Breast epithelium (tissue), 4 donors: ENCODE measurements at regions not wholly inside any gene's neighbourhood (a gene's known extent, or its start where the extent isn't known, plus 50 kb on each side); places are given as distances from the start of the nearest gene placed in this dataset.

Source experiments
- DNase-seq, 2 donors: peaks; one replicate each; pipeline ENCODE4 v3.0.0-alpha.2; 2019; ENCODE audit warnings: low spot score in 2 of 2
- H3K27ac ChIP-seq, 2 donors: fragments of 200-600 bp; sonication (generic) in 1 of 2; one replicate each; pipeline ENCODE4 v1.5.1; 2016 to 2019; ENCODE audit warnings: mild to moderate bottlenecking in 1 of 2
- H3K27me3 ChIP-seq, 2 donors: fragments of 200-600 bp; sonication (generic) in 1 of 2; one replicate each; pipeline versions ENCODE4 v1.5.1 to v1.6.0; 2017 to 2019; ENCODE audit warnings: control low read depth in 1 of 2, mild to moderate bottlenecking in 1 of 2
- H3K36me3 ChIP-seq: fragments of 200-600 bp; one replicate; pipeline ENCODE4 v1.5.1; 2019
- H3K4me1 ChIP-seq, 2 donors: fragments of 200-600 bp; sonication (generic); one replicate each; pipeline ENCODE4 v1.5.1; 2016 to 2019; ENCODE audit warnings: control low read depth in 1 of 2
- H3K4me3 ChIP-seq, 3 donors: fragments of 200-600 bp; sonication (generic); 1 replicate in 2 of 3; 2 replicates in 1 of 3; pipeline ENCODE4 v1.5.1; 2016 to 2019; ENCODE audit warnings: mild to moderate bottlenecking in 3 of 3, moderate library complexity in 2 of 3
- H3K9me3 ChIP-seq, 2 donors: fragments of 200-600 bp; sonication (generic) in 1 of 2; one replicate each; pipeline ENCODE4 v1.5.1; 2016 to 2019; ENCODE audit warnings: control low read depth in 1 of 2
- CTCF ChIP-seq, 3 donors: fragments of 450-650 bp; IDR thresholded peaks; one replicate each; pipeline ENCODE4 v1.5.1; 2016 to 2017; ENCODE audit warnings: antibody characterized with exemption in 3 of 3, mild to moderate bottlenecking in 3 of 3, moderate library complexity in 3 of 3
- POLR2A ChIP-seq: fragments of 450-650 bp; IDR thresholded peaks from one replicate; pipeline ENCODE4 v1.6.1; 2016; ENCODE audit warnings: antibody characterized with exemption, mild to moderate bottlenecking, moderate library complexity
- POLR2AphosphoS5 ChIP-seq, 3 donors: sonication (generic); formaldehyde crosslinking; IDR thresholded peaks; one replicate each; pipeline ENCODE4 v1.6.1; 2017; ENCODE audit warnings: antibody characterized with exemption in 3 of 3
- intact Hi-C: fragments of 100-400 bp; cut with DNase I; formaldehyde crosslinking; loops from one replicate; pipeline ENCODE4 v1.15.1; 2023; ENCODE audit warnings: low total_unique reads

GRCh38 chr15:37682304-37682703 is 252.1 kb upstream of the TMCO5A start:
- Histone ChIP-seq H3K36me3 (no peaks in the 10 kb centered on the region), H3K9me3 (no peaks in the 10 kb centered on the region), H3K4me3 (no peak overlapping the region), H3K4me1 (no peaks in the 10 kb centered on the region), H3K27ac (no peak overlapping the region), H3K27me3 (no peaks in the 10 kb centered on the region)
- no peak for DNase-seq
- intact Hi-C loops = no loop called here
- TF ChIP-seq POLR2AphosphoS5 (IDR thresholded peaks at IDR 0.05) = no peak
- TF ChIP-seq CTCF (IDR thresholded peaks at IDR 0.05) = no peak
- TF ChIP-seq POLR2A = no peak

- intact Hi-C loops = no loop called here
- H3K9me3 ChIP-seq = peaks cover 0 to 9% of the 10 kb centered on the region in 2 donors
Observed at GRCh38 chr15:37691911-37692310, 242.5 kb upstream of the TMCO5A start.

GRCh38 chr15:37693926-37694325 is 240.5 kb upstream of the TMCO5A start:
- H3K36me3 ChIP-seq = no peaks in the 10 kb centered on the region
- H3K27me3 ChIP-seq = no peaks in the 10 kb centered on the region
- no peak overlapping the region for H3K27ac ChIP-seq
- peaks cover 0 to 9% of the 10 kb centered on the region in 2 donors for H3K9me3 ChIP-seq
- no peak overlapping the region for H3K4me3 ChIP-seq
- no peaks in the 10 kb centered on the region for H3K4me1 ChIP-seq
- intact Hi-C loops = no loop called here
- no peak for DNase-seq
- no peak for TF ChIP-seq POLR2AphosphoS5 (IDR thresholded peaks at IDR 0.05)
- no peak for TF ChIP-seq CTCF (IDR thresholded peaks at IDR 0.05)
- no peak for TF ChIP-seq POLR2A

More at GRCh38 chr15:37691911-37692310, 242.5 kb upstream of the TMCO5A start:
- no peak for TF ChIP-seq CTCF (IDR thresholded peaks at IDR 0.05)
- no peak for TF ChIP-seq POLR2A
- no peak for TF ChIP-seq POLR2AphosphoS5 (IDR thresholded peaks at IDR 0.05)
- Histone ChIP-seq H3K27me3 (no peaks in the 10 kb centered on the region), H3K27ac (no peak overlapping the region), H3K4me1 (no peaks in the 10 kb centered on the region), H3K4me3 (no peak overlapping the region), H3K36me3 (no peaks in the 10 kb centered on the region)
- DNase-seq = no peak

- H3K9me3 ChIP-seq = peaks cover 0 to under 1% of the 10 kb centered on the region in 2 donors
- DNase-seq = no peak
- TF ChIP-seq POLR2A = no peak
- TF ChIP-seq CTCF (IDR thresholded peaks at IDR 0.05) = no peak
- TF ChIP-seq POLR2AphosphoS5 (IDR thresholded peaks at IDR 0.05) = no peak
- H3K4me3 ChIP-seq = no peak overlapping the region
- intact Hi-C loops = no loop called here
- no peaks in the 10 kb centered on the region for H3K36me3 ChIP-seq
- H3K27me3 ChIP-seq = no peaks in the 10 kb centered on the region
- H3K4me1 ChIP-seq = no peaks in the 10 kb centered on the region
- no peak overlapping the region for H3K27ac ChIP-seq
Observed at GRCh38 chr15:37695719-37696118, 238.7 kb upstream of the TMCO5A start.

- no peaks in the 10 kb centered on the region for H3K4me1 ChIP-seq
- H3K9me3 ChIP-seq = no peaks in the 10 kb centered on the region
- H3K36me3 ChIP-seq = no peaks in the 10 kb centered on the region
- H3K27me3 ChIP-seq = no peaks in the 10 kb centered on the region
- no peak for DNase-seq
- H3K4me3 ChIP-seq = no peak overlapping the region
- H3K27ac ChIP-seq = no peak overlapping the region
- TF ChIP-seq POLR2AphosphoS5 (IDR thresholded peaks at IDR 0.05) = no peak
- no peak for TF ChIP-seq POLR2A
- TF ChIP-seq CTCF (IDR thresholded peaks at IDR 0.05) = no peak
- intact Hi-C loops = no loop called here
Observed at GRCh38 chr15:37698679-37699078, 235.8 kb upstream of the TMCO5A start.
